ENCODE measurements at regions not wholly inside any gene's neighbourhood (a gene's known extent, or its start where the extent isn't known, plus 50 kb on each side); places are given as distances from the start of the nearest gene placed in this dataset.

DNA sequence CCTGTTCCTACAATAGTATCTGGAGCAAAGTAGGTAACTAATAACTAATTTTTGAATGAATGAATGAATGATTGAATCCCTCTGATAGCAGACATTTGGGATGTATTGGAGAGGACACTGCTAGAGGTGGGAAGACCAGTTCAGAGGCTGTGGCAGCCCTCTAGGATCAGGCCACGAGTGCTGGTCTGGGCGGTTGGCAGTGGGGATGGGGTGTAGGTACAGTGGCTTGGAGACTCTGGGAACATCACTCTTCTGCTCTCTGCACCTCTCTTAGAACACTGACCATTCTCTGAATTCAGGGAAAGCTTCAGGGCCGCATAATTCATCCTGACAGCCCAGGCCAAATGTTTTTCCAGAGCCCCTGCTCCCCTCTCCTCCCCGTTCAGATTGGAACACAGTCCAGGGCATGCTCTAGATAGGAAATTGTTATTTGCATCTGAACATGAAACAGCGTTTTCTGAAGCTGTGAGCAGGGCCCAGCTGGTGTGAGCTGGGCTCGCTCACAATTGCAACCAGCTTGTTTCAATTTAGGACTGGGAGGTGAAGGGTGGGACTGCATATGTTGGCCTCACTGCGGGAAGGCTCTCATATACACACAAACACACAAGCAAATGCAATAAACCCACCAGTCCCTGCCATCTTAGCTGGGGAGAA lies 253.1 kb upstream of the USP24 start:
- no peaks in the 10 kb centered on the region for H3K4me1 ChIP-seq (ENCODE audit: control insufficient read depth in 1 of 2, insufficient read depth in 2 of 2, low read length in 2 of 2)
- no peak overlapping the region for H3K27ac ChIP-seq (ENCODE audit: low read depth in 1 of 2, low read length in 2 of 2)
- H3K27me3 ChIP-seq (ENCODE audit: control insufficient read depth in 1 of 2, insufficient read depth in 2 of 2, low read length in 1 of 2): no peaks in the 10 kb centered on the region
- H3K9me3 ChIP-seq (ENCODE audit: control insufficient read depth, low read length): no peaks in the 10 kb centered on the region
- ATAC-seq (ENCODE audit: low FRiP score) (no peak), DNase-seq (no peak)
- WGBS, 2 donors: 91 to 92% methylated on average over 7 of the region's 7 CpGs
- H3K4me3 ChIP-seq (ENCODE audit: low read length in 2 of 2): no peak overlapping the region
- intact Hi-C loops (cut with DNase I): no loop called here
- no peaks in the 10 kb centered on the region for H3K36me3 ChIP-seq (ENCODE audit: control insufficient read depth in 1 of 2, insufficient read depth in 2 of 2, low read length in 1 of 2)

DNA sequence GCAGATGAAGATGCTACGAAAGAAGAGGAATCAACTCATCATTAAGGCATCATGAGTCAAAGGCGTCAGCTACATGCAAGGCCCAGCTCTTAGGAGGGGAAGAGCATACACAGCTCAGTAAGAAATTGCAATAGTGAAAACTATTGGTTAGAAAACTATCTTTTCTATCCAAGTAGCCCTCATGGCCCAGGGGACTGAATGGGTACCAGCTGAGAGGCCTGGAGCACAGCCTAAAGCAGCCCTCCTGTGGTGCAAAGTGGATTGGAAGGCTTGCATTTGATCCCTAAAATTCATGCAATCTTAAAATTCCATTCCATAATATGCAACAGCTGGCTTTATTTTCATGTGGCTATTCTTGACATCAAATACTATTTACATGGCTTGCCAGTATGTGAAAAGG lies 251.8 kb upstream of the USP24 start:
- no peak overlapping the region for H3K27ac ChIP-seq (ENCODE audit: low read depth in 1 of 2, low read length in 2 of 2)
- ATAC-seq (ENCODE audit: low FRiP score): no peak
- H3K4me1 ChIP-seq (ENCODE audit: control insufficient read depth in 1 of 2, insufficient read depth in 2 of 2, low read length in 2 of 2): no peaks in the 10 kb centered on the region
- H3K4me3 ChIP-seq (ENCODE audit: low read length in 2 of 2): no peak overlapping the region
- WGBS, 2 donors: 97 to 98% methylated on average over 2 of the region's 2 CpGs
- intact Hi-C loops (cut with DNase I): no loop called here
- H3K9me3 ChIP-seq (ENCODE audit: control insufficient read depth, low read length): no peaks in the 10 kb centered on the region
- H3K27me3 ChIP-seq (ENCODE audit: control insufficient read depth in 1 of 2, insufficient read depth in 2 of 2, low read length in 1 of 2): no peaks in the 10 kb centered on the region
- DNase-seq: no peak
- no peaks in the 10 kb centered on the region for H3K36me3 ChIP-seq (ENCODE audit: control insufficient read depth in 1 of 2, insufficient read depth in 2 of 2, low read length in 1 of 2)

DNA sequence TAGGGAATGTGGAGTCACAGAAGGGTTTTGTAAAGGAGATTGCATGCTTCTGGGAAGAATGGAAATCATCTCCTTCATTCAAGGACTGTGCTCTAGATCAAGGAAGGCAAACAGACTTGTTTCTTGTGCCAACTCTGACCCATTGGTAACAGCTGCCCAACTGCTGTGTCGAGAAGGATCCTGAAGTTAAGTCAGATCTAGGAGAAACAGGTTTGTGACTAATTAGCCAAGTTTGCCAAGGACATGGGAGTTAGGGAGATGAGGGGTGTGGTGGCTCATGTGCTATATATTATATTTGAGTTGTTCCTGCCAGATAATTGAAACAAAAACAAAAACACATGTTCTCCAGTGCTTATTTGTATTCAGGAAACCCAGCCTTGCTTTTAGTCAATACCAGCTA lies 251.2 kb upstream of the USP24 start:
- H3K36me3 ChIP-seq (ENCODE audit: control insufficient read depth in 1 of 2, insufficient read depth in 2 of 2, low read length in 1 of 2): no peaks in the 10 kb centered on the region
- ATAC-seq (ENCODE audit: low FRiP score) (no peak), DNase-seq (no peak)
- 63 to 72% methylated on average over 1 of the region's 1 CpG for WGBS, 2 donors
- H3K27me3 ChIP-seq (ENCODE audit: control insufficient read depth in 1 of 2, insufficient read depth in 2 of 2, low read length in 1 of 2): no peaks in the 10 kb centered on the region
- no peak overlapping the region for H3K4me3 ChIP-seq (ENCODE audit: low read length in 2 of 2)
- no peaks in the 10 kb centered on the region for H3K9me3 ChIP-seq (ENCODE audit: control insufficient read depth, low read length)
- no peak overlapping the region for H3K27ac ChIP-seq (ENCODE audit: low read depth in 1 of 2, low read length in 2 of 2)
- intact Hi-C loops (cut with DNase I): no loop called here
- no peaks in the 10 kb centered on the region for H3K4me1 ChIP-seq (ENCODE audit: control insufficient read depth in 1 of 2, insufficient read depth in 2 of 2, low read length in 2 of 2)

DNA sequence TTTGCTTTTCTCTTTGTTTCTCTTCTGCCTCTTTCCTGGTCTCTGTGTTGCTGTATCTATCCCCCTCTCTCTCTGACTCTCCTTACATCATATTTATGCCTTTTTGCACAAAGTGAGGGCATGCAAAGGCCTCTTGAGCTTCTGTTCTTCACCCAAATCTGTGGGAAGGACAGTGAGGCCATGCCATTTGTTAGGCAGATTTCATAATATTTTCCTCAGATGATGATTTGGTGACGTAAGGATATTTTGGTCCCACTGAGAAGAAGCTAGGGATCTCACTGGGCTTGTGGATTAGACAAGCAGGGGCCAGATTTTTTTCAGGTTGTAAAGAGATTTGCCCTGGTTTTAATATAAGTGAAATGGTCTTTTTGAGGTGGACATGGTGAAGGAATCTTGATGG lies 249.4 kb upstream of the USP24 start:
- Histone ChIP-seq H3K4me1 (ENCODE audit: control insufficient read depth in 1 of 2, insufficient read depth in 2 of 2, low read length in 2 of 2) (no peaks in the 10 kb centered on the region), H3K9me3 (ENCODE audit: control insufficient read depth, low read length) (no peaks in the 10 kb centered on the region), H3K27ac (ENCODE audit: low read depth in 1 of 2, low read length in 2 of 2) (no peak overlapping the region), H3K27me3 (ENCODE audit: control insufficient read depth in 1 of 2, insufficient read depth in 2 of 2, low read length in 1 of 2) (no peaks in the 10 kb centered on the region), H3K4me3 (ENCODE audit: low read length in 2 of 2) (no peak overlapping the region), H3K36me3 (ENCODE audit: control insufficient read depth in 1 of 2, insufficient read depth in 2 of 2, low read length in 1 of 2) (no peaks in the 10 kb centered on the region)
- WGBS, 2 donors: 93 to 97% methylated on average over 1 of the region's 1 CpG
- ATAC-seq (ENCODE audit: low FRiP score) (no peak), DNase-seq (no peak)
- intact Hi-C loops (cut with DNase I): no loop called here

DNA sequence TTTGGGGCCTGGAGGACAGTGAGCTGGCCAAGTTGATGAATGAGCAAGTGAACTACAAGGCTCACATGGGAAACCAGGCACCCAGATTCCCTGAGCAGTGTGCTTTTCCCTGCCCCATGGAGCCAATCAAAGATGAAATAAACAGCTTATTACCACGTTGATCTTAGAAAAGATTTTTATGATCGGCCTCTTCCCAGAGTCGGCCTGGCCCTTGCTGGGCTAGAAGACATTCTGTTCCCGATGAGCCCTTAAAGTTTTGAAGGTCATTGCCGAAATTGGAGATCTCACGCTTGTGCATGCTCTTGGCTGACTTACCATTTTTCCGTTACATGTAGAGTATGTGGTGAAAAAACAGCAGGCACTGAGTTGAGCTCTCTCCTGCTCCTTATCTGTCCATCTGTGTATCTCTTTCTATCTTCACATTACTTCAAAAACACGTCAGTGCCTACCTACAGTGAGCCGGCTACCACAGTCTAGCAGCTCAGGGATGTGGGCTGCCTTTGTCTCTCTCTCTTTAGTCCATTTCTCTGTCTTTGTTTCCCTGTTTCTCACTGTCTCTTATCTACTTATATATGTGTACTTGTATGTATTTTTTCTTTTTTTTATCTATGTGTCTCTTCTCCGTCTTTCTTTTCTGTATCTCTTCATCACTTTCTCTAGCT lies 248.8 kb upstream of the USP24 start:
- no peaks in the 10 kb centered on the region for H3K27me3 ChIP-seq (ENCODE audit: control insufficient read depth in 1 of 2, insufficient read depth in 2 of 2, low read length in 1 of 2)
- whole genome bisulfite sequencing, 2 donors: 92 to 95% methylated on average over 10 of the region's 10 CpGs
- no peak overlapping the region for H3K4me3 ChIP-seq (ENCODE audit: low read length in 2 of 2)
- DNase-seq: no peak
- no peaks in the 10 kb centered on the region for H3K9me3 ChIP-seq (ENCODE audit: control insufficient read depth, low read length)
- intact Hi-C loops (cut with DNase I): no loop called here
- H3K27ac ChIP-seq (ENCODE audit: low read depth in 1 of 2, low read length in 2 of 2): no peak overlapping the region
- peak; percentile 66 for ATAC-seq (ENCODE audit: low FRiP score)
- no peaks in the 10 kb centered on the region for H3K4me1 ChIP-seq (ENCODE audit: control insufficient read depth in 1 of 2, insufficient read depth in 2 of 2, low read length in 2 of 2)
- H3K36me3 ChIP-seq (ENCODE audit: control insufficient read depth in 1 of 2, insufficient read depth in 2 of 2, low read length in 1 of 2): no peaks in the 10 kb centered on the region

DNA sequence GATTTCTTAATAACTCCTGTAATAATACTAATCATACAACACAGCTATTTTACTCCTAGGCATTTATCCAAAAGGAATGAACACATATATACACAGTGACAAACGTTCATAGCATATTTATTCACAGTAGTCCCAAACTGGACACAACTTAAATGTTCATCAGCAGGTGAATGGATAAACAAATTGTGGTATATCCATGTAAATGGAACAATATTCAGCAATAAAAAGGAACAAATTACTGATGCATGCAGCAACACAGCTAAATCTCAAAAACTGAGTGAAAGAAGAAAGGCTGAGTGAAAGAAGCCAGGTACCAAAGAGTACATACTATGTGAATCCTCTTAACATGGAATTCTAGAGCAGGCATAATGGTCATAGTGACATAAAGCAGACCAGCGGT lies 242.7 kb upstream of the USP24 start:
- Histone ChIP-seq H3K27ac (ENCODE audit: low read depth in 1 of 2, low read length in 2 of 2) (no peak overlapping the region), H3K4me3 (ENCODE audit: low read length in 2 of 2) (no peak overlapping the region), H3K27me3 (ENCODE audit: control insufficient read depth in 1 of 2, insufficient read depth in 2 of 2, low read length in 1 of 2) (no peaks in the 10 kb centered on the region), H3K4me1 (ENCODE audit: control insufficient read depth in 1 of 2, insufficient read depth in 2 of 2, low read length in 2 of 2) (no peaks in the 10 kb centered on the region), H3K9me3 (ENCODE audit: control insufficient read depth, low read length) (no peaks in the 10 kb centered on the region), H3K36me3 (ENCODE audit: control insufficient read depth in 1 of 2, insufficient read depth in 2 of 2, low read length in 1 of 2) (no peaks in the 10 kb centered on the region)
- 81% methylated on average over 2 of the region's 2 CpGs for WGBS, 2 donors
- intact Hi-C loops (cut with DNase I): no loop called here
- DNase-seq (no peak), ATAC-seq (ENCODE audit: low FRiP score) (no peak)

DNA sequence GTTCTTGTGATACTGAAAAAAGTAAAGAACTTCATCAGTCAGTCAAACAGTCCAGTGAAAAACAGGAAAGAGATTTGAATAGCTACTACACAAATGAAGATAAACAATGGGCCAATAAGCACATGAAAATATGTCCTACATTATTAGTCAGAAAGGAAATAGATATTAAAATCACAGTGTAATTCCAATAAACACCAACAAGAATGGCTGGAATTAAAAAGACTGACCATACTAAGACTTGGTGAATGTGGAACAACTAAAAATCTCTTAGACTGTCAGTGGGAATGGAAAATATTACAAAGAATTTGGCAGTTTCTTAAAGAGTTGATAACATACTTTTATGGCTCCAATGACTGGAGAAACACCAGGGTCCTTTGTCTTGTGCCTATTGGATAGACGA lies 241.8 kb upstream of the USP24 start:
- DNase-seq (no peak), ATAC-seq (ENCODE audit: low FRiP score) (no peak)
- no peaks in the 10 kb centered on the region for H3K27me3 ChIP-seq (ENCODE audit: control insufficient read depth in 1 of 2, insufficient read depth in 2 of 2, low read length in 1 of 2)
- no peaks in the 10 kb centered on the region for H3K4me1 ChIP-seq (ENCODE audit: control insufficient read depth in 1 of 2, insufficient read depth in 2 of 2, low read length in 2 of 2)
- H3K9me3 ChIP-seq (ENCODE audit: control insufficient read depth, low read length): no peaks in the 10 kb centered on the region
- 39% methylated on average over 1 of the region's 1 CpG for WGBS, 2 donors
- H3K4me3 ChIP-seq (ENCODE audit: low read length in 2 of 2): no peak overlapping the region
- H3K27ac ChIP-seq (ENCODE audit: low read depth in 1 of 2, low read length in 2 of 2): no peak overlapping the region
- no peaks in the 10 kb centered on the region for H3K36me3 ChIP-seq (ENCODE audit: control insufficient read depth in 1 of 2, insufficient read depth in 2 of 2, low read length in 1 of 2)
- intact Hi-C loops (cut with DNase I): no loop called here

DNA sequence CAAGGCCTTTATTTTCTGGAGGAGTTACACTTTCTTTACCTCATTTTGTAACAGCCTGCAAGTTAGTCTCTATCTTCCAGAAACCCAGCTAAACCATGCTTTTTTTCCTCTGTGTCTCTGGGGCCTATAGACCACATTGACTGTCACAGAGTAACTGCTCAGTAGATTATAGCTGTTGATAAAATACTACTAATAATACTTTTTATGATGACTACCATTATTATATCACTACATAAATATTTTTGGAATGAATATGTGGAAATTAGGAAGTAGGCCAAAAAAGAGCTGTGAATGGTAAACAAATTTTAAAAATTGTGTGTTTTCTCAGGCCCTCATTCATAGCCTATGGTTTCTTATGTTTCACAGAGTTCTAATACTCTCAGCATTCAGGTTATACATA lies 233.1 kb upstream of the USP24 start:
- no peak for ATAC-seq (ENCODE audit: low FRiP score)
- Histone ChIP-seq H3K9me3 (ENCODE audit: control insufficient read depth, low read length) (no peaks in the 10 kb centered on the region), H3K36me3 (ENCODE audit: control insufficient read depth in 1 of 2, insufficient read depth in 2 of 2, low read length in 1 of 2) (no peaks in the 10 kb centered on the region), H3K4me1 (ENCODE audit: control insufficient read depth in 1 of 2, insufficient read depth in 2 of 2, low read length in 2 of 2) (peaks cover 0 to 4% of the 10 kb centered on the region in 2 donors), H3K4me3 (ENCODE audit: low read length in 2 of 2) (no peak overlapping the region), H3K27me3 (ENCODE audit: control insufficient read depth in 1 of 2, insufficient read depth in 2 of 2, low read length in 1 of 2) (no peaks in the 10 kb centered on the region), H3K27ac (ENCODE audit: low read depth in 1 of 2, low read length in 2 of 2) (no peak overlapping the region)
- DNase-seq: no peak
- intact Hi-C loops (cut with DNase I): loop anchor here (10.0 kb wide), 2 partner anchors 137 to 617 kb away; no protein-coding TSS in a partner anchor

DNA sequence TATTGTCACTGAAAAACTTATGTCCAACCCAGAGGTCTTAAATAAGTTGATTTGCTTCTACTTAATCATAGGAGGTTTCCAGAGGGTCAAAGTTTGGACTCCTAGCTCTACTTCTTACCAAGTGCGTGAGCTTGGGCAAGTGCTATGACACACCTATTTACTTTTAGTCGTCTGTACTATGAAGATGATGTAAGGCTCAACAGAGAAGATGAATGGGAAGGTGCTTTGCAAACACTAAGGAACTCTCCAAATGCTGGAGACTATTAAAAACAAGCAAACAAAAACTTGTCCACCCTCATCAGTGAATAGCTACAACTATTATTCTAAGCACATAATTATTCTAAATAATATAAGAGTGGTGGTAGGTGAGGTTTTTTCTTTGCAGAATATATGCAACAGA lies 232.3 kb upstream of the USP24 start:
- Histone ChIP-seq H3K4me1 (ENCODE audit: control insufficient read depth in 1 of 2, insufficient read depth in 2 of 2, low read length in 2 of 2) (peaks cover 0 to 4% of the 10 kb centered on the region in 2 donors), H3K9me3 (ENCODE audit: control insufficient read depth, low read length) (no peaks in the 10 kb centered on the region), H3K27me3 (ENCODE audit: control insufficient read depth in 1 of 2, insufficient read depth in 2 of 2, low read length in 1 of 2) (no peaks in the 10 kb centered on the region), H3K4me3 (ENCODE audit: low read length in 2 of 2) (no peak overlapping the region), H3K36me3 (ENCODE audit: control insufficient read depth in 1 of 2, insufficient read depth in 2 of 2, low read length in 1 of 2) (no peaks in the 10 kb centered on the region), H3K27ac (ENCODE audit: low read depth in 1 of 2, low read length in 2 of 2) (no peak overlapping the region)
- ATAC-seq (ENCODE audit: low FRiP score): no peak
- DNase-seq: no peak
- WGBS, 2 donors: 41 to 61% methylated on average over 2 of the region's 2 CpGs
- intact Hi-C loops (cut with DNase I): loop anchor here (10.0 kb wide), 2 partner anchors 137 to 617 kb away; no protein-coding TSS in a partner anchor

Measured in aorta (tissue), 5 donors.